DMS153 (cell line): ENCODE measurements at regions not wholly inside any gene's neighbourhood (a gene's known extent, or its start where the extent isn't known, plus 50 kb on each side); places are given as distances from the start of the nearest gene placed in this dataset.

Source experiments
- DNase-seq: peaks from one replicate; lab custom pipeline; 2025; lab: John Stamatoyannopoulos, UW

DNA sequence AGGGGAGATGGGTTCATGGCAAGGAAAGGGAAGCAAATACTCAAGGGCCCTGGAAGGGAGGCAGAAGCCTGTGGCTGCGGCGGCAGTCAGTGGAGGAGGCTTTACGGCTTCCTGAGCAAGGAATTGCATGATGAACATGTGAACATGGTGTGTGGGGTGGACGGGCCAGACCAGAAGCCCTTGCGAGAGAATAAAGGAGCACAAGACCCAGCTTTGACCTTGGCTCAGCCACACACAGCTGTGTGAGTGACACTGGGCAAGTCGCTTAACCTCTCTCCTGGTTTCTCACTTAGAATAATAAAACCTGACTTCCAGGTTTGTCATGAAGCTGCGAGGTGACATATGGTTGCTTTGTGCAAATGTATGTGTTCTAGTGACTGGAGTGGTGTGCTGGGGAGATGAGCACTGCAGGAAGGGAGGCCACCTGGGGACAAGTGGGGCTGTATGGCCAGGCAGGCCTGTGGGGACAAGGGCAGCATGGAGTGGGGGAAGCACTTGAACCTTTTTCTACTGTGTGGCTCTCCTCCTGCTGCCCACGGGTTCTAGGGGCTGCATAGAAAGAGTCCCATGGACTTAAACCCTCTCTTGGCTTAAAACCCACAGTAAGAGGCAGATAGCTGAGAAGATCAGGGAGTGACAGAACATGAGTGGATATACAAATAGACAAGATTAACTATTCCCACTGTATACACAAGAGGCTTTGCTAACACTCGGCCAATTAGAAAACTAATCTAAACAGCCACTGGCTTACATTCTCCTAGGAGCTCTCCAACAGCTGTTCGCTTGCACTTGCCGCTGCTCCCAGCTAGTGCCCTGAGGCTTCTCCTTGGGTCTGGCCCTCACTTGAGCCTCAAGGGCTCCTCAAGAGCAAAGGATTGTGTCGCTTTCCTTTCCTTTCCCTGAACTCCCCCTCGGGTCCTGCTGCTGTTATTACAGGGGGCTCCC lies 67.3 kb upstream of the CDON start:
- DNase-seq, result peak; percentile 55

DNA sequence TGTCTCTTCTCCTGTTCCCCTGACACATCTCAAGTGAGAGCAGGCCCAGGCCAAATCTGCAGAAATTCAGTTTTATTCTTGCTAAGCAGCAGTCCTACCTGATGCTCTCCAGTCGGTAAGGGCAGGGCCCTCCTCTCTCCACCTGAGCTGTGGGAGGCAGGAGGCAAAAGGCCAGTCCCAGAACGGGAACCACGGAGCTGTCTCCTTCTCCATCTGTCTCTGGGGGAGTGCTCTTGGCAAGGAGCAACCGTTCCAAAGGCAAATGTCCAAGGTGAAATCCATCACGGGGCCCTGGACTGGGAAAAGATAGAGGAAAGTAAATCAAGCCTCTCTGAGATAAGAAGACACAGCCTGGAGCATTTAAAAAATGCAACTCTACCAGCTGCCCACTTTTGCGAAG lies 65.2 kb upstream of the CDON start:
- no peak for DNase-seq

DNA sequence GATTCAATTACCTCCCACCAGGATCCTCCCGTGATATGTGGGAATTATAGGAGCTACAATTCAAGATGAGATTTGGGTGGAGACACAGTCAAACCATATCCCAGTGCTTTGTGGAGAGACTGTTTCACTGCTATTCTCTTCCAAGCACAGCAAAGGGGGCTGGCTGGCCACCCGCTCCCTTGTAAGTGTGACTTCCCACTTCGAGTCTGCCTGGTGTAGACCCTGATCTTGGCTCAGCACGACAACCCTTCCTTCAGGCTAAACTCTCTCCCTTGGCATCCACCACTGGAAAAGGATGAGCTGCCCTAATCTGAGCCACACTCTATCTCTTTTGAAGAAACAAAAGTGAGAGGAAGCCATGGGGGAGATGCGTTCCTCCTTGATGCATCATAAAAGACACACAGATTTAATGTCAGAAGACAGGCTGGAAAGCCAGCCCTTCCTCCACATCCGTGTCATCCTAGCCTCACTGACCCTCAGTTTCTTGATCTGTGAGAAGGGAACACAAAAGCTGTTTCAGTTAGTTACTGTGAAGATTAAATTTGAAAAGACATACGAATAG lies 64.7 kb upstream of the CDON start:
- DNase-seq, result no peak

DNA sequence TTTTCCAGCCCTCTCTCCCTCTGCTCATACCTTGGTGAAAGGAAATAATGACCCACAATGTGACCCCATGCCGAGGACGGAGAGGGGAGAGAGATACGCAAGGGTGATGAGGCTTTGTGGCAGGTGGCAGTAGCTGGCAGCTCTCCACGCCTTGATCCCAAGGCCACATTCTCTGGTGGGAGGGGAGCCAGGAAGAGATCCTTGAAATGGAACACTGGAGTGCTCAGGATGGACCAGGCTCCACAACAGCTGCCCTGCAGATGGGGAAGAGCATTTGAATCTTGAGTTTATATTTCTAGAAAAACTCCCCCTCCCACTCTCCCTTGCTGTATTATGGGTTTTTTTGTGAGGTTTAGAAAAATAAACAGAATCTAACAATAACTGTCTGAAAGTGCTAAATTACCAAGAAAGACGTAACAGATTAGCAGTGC lies 61.6 kb upstream of the CDON start:
- DNase-seq, result peak; percentile 7

DNA sequence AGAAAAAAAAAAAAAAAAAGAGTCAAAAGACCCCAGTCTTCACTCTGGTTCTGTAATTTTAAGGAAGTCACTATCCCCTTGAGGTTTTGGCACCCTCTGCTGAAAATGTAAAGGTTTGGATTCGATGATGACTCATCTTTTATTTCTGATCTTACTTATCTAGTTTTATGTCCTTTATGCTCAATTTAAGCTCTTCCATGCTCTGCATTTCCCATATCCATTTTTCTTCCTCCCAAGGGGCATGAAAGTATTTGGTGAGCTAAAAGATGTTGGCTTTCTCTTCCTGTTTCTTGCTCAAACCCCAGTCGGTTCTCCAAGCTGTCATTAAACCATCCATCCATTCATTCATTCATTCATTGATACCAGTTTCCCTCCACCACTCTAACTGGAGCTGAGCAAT lies 61.0 kb upstream of the CDON start:
- DNase-seq, result no peak

DNA sequence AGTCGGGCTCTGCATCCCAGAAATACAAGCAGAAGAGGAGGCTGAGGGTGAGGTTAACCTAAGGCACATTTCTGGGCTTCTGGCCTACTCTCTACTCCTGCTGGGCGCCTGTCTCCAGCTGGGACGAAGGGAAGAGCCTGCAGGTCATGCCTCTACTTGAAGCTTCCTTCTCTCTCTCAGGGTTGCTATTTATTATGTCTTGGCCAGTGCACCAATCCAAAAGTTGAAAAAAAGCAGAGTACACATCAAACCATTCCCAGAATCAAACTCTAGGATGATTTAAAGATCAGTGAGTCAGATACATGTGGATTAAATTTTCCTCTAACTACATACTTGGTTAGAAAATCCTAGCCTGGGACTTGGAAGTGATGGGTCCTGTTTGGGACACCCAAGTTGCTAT lies 60.2 kb upstream of the CDON start:
- no peak for DNase-seq

DNA sequence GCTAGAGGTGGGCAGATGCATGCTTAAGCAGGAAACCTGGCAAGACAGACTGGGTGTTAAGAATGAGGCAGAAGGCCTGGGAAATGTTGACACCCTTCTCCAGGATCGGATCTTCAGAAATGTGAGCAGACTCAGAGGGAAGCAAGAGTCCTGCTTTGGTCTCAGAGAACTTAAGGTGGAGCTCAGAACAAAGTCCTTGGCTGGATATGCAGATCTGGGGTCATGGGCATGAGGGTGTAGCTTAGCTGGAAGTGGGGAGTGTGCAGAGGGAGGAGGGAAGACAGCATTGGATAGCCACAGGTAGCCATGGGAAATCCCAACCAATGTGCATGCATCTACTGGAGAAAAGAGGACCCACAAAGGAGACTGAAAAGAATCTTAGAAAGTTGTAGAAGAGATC lies 58.6 kb upstream of the CDON start:
- DNase-seq, result no peak

DNA sequence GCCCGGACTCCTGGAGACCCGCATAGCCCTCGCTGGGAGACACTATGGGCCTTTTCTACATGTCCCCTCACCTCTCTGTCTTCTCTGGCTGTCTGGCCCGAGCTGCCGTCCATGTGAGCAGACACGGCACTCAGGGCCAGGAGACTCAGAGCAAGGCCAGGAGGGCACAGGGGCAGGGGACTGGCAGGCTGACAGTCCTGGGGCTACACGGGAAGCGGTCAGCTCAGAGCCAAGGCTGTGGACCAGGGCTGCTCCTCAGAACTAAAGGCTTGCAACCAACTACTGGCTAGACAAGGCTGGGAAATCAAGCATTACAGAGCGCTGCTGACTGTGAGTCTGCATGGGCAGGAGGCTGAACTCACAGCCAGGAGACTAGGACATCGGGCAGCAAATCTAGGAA lies 56.1 kb upstream of the CDON start:
- DNase-seq, result no peak

DNA sequence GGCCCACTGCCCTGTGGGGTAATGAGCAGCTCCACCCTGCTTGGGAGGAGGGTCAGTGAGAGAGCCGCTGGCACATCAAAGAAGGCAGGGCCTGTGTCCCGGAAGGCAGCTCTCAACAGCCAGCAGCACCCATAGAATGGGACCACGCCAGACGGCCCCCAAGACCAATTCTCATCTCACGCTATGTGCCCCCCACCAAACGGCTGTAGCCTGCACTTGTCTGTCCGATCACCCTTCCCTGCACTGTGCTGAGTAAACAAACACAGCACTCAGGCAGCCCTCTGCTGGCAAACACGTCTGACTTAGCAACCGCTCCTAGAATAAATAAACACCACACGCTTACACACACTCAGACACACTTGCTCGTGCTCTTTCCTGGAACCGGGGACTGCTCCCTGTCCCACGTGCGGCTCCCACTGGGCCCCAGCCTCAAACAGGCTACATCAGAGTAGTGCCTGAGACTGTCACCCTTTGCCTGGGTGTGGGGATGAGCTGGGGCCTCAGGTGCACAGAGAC lies 53.2 kb upstream of the CDON start:
- peak; percentile 95 for DNase-seq

DNA sequence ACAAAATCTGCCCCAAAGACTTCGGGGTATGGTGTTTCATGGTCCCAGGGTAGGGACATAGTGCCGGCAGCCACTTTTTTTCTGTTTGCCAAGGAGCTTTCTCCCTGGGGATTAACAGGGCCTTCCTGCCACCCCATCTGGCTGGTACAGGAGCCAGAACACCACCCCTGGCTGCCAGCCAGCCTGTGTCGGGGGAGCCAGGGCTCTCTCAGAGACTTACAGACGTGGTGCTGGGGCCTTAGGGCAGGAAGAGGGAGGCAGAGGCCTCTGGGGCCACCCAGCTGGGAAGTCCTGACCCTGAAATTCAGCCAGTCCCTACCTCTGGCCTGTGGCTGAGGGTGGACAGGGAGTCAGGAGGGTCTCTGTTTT lies 52.4 kb upstream of the CDON start:
- peak; percentile 83 for DNase-seq

DNA sequence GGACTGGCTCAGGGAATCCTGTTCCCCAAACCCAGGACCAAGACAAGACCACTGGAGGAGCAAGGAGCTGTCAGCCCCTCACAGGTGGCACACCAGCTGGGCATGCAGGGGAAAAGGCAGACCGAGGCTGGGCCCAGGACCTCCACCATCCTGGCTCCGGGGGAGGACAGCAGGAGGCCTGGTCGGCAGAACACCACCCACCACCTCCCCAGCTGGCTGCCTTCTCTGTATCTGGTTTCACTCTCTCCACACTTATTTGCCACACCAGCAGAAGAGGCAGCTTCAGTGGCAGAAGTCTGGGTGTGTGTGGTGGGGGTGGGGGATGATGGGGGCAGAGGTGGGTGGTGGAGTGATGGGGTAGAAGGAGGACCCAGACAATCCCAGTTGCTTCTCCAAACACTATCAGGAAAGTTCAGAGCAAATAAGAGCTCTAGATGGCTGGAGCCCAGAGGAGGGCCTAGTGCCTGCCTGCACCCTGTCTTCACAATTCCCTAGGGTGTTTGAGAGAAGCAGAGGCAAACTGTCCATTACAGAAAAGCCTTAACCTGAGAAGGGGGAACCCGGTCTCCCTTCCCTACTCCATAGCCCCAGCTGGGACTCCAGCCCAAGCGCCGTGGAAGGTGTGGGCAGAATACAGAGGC lies 51.9 kb upstream of the CDON start:
- DNase-seq, result peak; percentile 61

DNA sequence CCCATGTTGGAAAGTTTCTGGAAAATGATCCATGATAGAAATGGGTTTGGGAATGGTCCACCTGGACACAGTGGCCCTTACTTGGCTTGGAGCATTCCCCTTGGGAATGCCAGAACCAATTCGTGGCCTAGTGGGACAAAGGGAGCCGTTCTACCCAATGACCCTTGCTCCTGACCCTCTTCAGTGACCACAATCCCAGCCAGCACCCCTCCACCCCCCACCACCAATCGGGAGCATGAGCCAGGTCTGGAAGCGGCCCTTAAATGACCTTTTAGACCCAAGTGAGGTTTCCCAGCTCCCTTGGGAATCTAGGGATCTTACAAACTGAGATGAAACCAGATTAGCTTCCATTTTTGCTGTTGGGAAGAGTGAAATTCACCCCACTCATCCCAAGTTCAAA lies 51.3 kb upstream of the CDON start:
- no peak for DNase-seq

DNA sequence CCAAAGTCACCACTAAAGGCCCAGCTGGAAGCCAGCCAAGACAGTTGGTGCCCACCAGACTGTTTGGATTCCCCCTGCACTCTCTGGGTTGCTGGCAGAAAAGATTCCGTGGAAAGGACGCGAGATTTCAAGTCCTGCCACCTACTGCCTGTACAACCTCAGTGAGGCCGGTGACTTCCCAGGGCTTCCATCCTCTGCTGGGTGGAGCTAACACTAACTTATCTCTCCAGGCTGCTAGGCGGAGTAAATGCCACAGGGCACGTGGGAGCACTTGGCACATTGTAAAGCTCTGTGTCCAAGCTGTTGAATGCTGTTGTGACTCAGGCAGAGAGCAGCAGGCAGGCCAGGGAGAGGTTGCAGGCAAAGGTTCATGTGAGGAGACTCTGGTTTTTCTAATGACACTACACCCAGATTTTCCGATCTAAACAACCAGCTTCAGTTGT lies 50.9 kb upstream of the CDON start:
- DNase-seq, result peak; percentile 94

DNA sequence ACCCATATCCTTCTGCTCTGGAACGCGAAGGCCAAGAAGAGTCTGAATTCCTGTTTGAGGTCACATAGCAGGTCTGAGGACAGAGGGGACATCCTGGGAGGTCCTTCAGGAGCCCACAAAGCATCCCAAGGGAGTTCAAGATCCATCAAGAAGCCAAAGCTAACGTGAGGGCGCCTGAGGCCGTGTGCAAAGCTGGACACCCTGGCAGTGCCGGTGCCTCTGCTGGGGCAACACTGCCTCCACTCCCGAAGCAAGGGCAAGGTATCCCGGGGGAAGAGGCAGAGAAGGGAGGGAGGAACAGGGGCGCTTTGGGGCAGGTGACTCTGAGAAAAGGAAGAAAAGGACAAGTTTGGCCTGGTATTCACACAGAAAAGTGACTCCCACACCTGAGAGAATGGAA lies 50.3 kb upstream of the CDON start:
- DNase-seq, result no peak

DNA sequence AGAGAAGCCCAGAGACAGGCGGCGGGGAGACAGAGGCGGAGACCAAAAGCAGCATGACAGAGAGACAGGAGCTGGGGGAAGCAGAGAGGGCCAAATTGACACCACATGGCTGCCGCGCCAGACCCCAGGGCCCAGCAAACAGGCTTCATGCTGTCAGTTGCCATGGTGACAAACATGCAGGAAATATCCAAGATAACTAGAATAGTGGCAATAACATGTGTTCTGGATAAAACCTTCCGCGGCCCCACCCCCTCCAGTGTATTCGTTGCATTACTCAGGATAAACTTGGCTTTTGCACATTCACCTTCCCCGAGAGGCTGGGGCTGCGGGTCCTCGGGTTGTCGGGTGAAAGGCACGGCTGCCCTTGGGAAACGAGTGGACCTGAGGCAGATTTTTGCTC lies 49.9 kb upstream of the CDON start:
- no peak for DNase-seq
